PC-9 (cell line): ENCODE measurements at regions not wholly inside any gene's neighbourhood (a gene's known extent, or its start where the extent isn't known, plus 50 kb on each side); places are given as distances from the start of the nearest gene placed in this dataset.
"Not testable (repeated sequence)": the region's sequence is repeated elsewhere in the genome, so short reads cannot be mapped to it uniquely, and the experiment has no call there.

Experiments used
- CTCF ChIP-seq: fragments of 200-600 bp; sonication (generic); conservative IDR thresholded peaks from 2 replicates; pipeline ENCODE4 v1.6.1; 2017; ENCODE audit warnings: mixed run types, antibody characterized with exemption, mild to moderate bottlenecking, moderate library complexity
- EZH2 ChIP-seq: fragments of 200-600 bp; sonication (generic); IDR thresholded peaks from 2 replicates; pipeline ENCODE4 v1.8.0; 2017; ENCODE audit warnings: antibody characterized with exemption, low read depth

- TF ChIP-seq CTCF, EZH2: not testable (repeated sequence)
Measured at GRCh38 chr3:21194036-21194435, 557.0 kb downstream of the ZNF385D start.
